ENCODE measurements at regions not wholly inside any gene's neighbourhood (a gene's known extent, or its start where the extent isn't known, plus 50 kb on each side); places are given as distances from the start of the nearest gene placed in this dataset.

- TF ChIP-seq CTCF (conservative IDR thresholded peaks at IDR 0.05) (no peak), ZFX (IDR thresholded peaks at IDR 0.05) (no peak)
- no peak overlapping the region for H3K27ac ChIP-seq
Observed at GRCh38 chr10:84065804-84066601, 73.3 kb upstream of the GHITM start.

- H3K27ac ChIP-seq = no peak overlapping the region
- TF ChIP-seq ZFX (IDR thresholded peaks at IDR 0.05) = no peak
- TF ChIP-seq CTCF (conservative IDR thresholded peaks at IDR 0.05) = no peak
Observed at GRCh38 chr10:84074521-84074920, 64.8 kb upstream of the GHITM start.

- H3K27ac ChIP-seq = no peak overlapping the region
- TF ChIP-seq CTCF (conservative IDR thresholded peaks at IDR 0.05) (no peak), ZFX (IDR thresholded peaks at IDR 0.05) (no peak)
Observed at GRCh38 chr10:84075226-84076046, 63.9 kb upstream of the GHITM start.

GRCh38 chr10:84076047-84076388, 63.3 kb upstream of the GHITM start:
- TF ChIP-seq ZFX (IDR thresholded peaks at IDR 0.05) (no peak), CTCF (conservative IDR thresholded peaks at IDR 0.05) (no peak)

GRCh38 chr10:84076540-84077195, 62.6 kb upstream of the GHITM start:
- TF ChIP-seq ZFX (IDR thresholded peaks at IDR 0.05) (no peak), CTCF (conservative IDR thresholded peaks at IDR 0.05) (peak; percentile 24; the same call in 1 of the 2 replicates)

More at GRCh38 chr10:84076047-84076388, 63.3 kb upstream of the GHITM start:
- no peak overlapping the region for H3K27ac ChIP-seq

GRCh38 chr10:84077768-84078167, 61.5 kb upstream of the GHITM start:
- TF ChIP-seq ZFX (IDR thresholded peaks at IDR 0.05) (no peak), CTCF (conservative IDR thresholded peaks at IDR 0.05) (no peak)

More at GRCh38 chr10:84076540-84077195, 62.6 kb upstream of the GHITM start:
- no peak overlapping the region for H3K27ac ChIP-seq

More at GRCh38 chr10:84077768-84078167, 61.5 kb upstream of the GHITM start:
- H3K27ac ChIP-seq = no peak overlapping the region

Measured in C4-2B (cell line).